ENCODE measurements at regions not wholly inside any gene's neighbourhood (a gene's known extent, or its start where the extent isn't known, plus 50 kb on each side); places are given as distances from the start of the nearest gene placed in this dataset.

DNA sequence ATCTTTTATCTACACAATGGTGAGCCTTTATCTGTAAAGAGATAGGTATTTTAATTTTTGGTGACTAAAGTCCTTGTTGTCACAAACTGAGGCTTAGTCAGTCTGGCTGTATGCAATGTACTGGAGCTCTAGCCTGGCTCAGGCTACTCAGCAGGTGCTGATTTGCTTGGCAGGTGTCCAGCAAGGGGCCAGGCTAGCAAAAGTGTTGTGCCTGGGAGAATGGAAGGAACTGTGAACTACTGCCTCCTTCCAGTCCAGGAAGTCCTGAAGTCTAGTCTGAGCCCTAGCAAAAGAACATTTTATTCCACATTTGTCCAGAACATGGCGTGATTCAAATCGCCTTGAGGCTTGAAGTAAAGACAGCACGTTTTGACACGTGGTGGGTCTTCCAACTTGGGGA, 260.5 kb downstream of the CCDC85A start:
- DNase-seq, result peak in 1 of 51 donors; percentile 0

DNA sequence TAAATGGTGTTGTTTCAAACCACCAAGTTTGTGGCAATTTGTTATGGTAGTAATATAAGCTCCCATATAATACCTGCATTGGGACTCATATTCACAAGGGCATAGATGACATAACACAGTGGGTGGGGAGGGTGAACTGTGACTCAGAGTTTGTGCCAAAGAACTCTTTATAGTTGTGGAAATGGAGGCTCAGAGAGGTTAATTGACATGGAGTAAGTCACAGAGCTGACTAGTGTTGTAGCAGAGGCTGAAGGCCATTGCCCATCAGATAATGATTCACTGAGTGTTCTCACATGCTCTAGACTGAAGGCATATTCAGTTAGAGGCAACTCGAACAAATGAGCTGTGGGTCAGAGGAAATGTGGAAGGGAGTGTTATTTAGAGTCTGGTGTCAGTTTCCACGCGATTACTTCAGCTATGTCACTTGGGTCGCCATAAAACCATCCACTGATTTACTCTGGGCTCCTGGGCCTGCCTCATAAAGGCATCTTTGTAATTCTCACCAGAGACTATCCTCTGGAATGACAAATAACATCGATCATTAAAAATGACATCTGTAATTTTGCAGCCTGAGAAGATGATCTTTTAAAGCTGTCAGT, 264.7 kb downstream of the CCDC85A start:
- no peak for DNase-seq

DNA sequence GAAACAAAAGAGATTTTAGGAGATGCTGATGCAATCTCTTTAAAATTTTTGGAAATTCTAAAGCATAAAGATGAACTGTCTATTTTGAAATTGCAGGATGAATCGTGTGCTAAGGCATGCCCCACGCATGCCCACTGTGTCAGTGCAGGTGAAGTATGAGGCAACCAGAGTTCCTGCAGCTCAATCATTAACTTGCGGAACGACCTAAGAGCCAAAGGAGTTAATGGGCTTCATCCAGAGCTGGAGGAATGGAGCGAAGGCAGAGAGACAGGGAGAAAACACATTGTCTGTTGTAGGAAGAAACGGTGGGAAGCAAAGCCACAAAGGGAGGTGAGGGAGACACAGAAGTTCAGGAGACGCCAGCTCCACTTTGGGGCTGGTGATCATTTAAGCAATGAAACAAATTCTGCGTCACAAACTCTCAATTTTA, 265.2 kb downstream of the CCDC85A start:
- no peak for DNase-seq

DNA sequence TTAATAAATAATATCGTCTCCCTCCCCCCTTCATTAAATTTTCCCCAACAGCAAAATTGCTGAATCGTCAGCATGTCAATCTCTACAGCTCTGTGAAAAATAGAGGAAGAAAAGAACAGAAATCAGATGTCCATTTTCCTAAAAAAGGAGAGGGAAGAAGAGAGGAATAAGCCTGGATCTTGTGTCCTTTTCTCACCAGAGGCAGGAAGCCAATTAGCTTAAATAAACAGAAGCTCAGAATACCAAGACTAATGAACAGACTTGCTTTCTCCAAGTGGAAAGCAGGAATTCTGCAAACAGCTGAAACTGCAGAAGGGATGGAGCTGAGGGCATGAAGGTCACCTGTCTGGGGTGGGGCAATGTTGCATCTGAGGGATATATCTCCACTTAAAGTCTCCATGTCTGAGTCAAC, 265.7 kb downstream of the CCDC85A start:
- no peak for DNase-seq

DNA sequence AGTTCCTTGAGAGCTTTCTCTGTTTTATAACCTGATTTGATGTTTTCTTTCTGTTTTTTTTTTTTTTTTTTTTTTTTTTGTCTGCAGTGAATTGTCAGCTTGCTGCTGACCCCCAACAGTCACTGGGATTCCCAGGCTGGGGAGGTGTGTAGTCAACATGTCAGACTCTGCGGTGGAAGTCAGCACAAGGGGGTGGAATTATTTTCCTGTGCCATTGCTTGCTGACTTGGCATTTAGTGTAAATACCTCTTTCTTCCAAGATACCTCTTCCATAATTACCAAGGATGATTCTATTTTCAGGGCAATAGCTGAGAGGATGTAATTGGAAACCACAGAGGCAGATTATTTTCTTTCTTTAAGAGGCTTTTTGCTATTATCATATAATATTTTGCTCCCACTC, 266.3 kb downstream of the CCDC85A start:
- no peak for DNase-seq

DNA sequence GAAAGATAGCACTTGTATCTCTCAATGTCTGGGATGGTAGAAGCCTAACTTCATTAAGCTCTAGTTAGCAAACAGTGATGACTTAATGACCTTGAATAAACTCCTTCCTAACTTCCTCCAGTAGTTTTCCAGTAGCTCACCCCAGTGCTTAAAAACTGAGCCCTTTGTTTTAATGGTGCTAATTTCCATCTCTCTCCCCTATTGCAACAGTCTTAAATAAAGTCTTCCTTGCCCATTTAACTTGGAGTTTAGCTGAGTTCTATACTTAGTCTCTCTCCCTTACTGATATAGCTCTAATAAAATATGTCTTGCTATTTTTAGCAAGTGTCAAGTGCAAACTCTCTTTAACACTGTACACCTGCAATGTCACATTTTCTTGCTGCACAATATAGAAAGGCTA, 267.0 kb downstream of the CCDC85A start:
- DNase-seq, result no peak

DNA sequence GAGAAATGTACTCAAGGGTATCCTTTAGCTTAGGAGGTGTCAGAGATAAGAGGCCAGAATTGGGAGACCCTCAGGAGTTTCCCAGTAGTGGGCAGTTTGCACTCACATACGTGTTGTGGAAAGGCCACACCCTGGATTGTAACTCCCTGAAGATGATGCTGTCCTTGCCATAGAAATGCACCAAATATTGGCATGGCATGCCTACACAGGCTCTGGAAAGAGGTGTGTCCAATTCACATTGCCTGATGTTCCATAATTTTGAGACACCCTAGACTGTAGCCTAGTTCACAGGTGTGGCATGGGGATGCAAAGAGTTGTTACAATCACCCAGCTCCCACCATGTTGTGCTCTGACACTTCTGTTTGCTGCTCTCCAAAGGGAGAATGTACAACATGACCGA, 271.9 kb downstream of the CCDC85A start:
- DNase-seq, result no peak

DNA sequence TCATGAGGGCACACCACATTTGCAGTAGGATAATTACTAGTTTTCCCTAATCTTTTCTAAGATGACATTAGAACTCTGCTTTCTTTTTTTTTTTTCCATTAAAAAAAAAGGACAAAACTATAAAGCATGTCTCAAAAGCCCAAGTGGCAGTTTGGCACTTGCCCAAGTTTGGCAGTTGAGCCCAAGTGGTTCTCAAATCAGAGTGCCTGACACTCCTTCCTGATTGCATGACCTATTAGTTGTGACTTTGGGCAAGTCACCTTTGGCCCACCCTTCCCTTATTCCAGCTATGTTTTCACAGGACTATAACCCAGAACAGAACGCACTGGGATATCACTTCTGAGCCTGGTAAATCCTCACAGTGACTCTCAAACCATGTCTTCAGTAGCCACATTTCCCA, 273.0 kb downstream of the CCDC85A start:
- DNase-seq, result no peak

DNA sequence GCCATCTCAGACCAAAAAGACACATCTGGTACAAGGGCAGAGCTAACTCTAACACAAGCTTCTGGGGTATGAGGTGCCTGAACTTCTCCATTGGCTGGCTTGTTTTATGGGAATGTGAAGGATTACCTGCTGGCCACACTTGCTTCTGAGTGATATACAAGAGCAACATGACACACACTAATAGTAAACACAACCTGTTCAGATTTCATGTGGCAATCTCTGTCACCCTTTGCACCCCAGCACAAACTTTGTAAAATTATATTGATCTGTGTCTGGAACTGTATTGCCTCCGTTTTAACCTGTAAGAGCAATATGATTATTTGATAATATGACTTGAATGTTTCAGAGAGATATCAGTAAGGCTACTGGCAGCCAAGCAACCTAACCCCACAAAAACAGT, 276.7 kb downstream of the CCDC85A start:
- DNase-seq, result no peak

DNA sequence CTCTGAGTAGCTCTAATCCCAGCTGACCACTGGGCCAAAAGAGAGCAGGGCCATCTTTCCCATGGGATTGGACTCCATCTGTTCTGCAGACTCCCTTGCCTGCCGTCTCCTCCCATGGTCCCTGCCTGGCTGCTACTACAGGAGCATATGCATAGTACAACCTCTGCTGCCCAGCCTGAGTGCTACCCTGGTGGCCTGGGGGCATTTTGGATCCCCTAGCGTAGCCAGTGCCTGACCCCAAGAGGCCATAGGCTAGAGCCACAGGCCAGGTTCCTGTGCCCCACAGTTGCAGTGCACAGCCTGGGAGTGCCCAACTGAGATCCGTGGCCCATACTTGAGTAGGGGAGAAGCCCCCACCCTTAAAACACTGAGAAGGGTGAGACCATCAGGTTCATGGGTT, 280.3 kb downstream of the CCDC85A start:
- DNase-seq, result no peak

DNA sequence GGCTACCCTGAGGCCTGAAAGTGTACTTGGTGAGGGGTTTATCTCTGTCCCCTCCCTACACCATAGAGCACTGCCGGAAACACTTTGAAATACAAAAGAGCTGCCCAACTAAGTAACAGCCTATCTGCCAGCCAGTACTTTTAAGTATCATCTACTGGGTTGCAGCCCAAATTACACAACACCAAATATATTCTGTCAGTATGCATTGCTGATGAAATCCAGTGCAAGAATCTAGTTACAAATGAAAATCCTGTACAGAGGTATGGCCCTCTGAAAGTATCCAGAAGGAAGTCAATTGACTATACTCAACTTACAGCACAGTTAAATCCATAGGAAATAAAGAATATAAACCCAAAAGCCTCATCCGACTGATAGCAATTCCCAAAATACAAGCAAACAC, 280.8 kb downstream of the CCDC85A start:
- no peak for DNase-seq

DNA sequence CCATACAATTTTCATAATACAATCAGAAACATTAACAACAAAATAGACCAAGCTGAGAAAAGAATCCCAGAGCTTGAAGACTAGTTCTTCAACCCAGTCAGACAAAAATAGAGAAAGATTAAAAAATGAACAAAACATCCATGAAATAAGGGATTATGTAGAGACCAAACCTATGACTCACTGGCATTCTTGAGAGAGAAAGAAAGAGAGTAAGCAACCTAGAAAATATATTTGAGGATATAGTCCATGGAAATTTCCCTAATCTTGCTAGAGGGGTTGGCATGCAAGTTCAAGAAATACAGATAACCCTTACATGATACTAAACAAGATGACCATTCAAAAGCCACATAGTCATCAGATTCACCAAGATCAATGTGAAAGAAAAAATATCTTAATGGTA, 281.7 kb downstream of the CCDC85A start:
- no peak for DNase-seq

DNA sequence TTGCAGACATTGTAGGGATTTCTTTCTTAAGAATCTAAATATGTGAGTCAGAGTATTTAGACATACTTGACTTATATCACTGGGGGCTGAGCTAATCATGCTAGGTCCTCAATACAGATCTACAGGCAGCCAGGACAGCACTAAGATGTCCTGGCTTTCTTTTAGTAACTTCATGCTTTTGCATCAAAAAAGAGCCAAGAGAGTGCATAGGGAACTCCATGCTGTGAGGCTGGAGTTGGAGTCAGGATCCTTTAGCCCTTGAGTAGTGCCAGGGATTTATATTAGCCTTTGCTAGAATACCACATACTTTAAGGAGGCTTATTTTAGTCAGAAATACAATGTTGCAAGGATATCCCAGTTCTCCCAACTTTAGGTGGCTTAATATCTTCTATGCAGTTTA, 289.7 kb downstream of the CCDC85A start:
- no peak for DNase-seq

DNA sequence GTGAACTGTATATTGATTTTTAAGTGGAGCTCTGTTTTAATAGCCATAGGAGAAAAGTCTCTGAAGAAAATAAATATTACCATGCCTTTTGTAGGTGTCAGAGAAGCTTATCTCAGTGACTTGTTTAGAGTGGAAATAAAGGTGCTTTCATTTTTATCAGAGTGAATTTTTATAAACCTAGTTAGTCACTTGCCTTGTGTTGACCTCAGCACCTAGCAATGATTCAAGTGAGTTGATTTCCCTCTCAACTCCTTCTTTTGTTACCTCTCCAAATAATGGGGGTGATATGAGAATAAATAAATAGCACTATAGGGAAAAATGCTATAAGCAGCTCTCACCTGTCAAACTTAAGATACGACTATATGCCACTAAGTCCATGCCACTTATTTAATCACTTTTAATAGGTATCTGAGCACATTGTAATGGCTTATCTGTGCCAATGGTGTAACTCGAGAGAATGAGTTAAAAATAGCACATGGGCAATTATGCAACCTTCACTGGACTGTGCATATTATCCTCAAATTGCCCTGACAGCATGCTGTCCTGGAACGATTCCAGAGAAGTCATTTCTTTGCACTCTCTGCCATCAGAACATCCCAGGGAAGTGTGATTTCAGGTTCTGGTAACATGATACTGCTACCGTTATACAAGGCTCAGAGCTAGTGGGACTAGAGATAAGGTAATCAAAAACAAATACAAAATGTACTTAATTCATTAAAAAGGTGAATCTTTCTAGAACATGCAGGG, 290.8 kb downstream of the CCDC85A start:
- no peak for DNase-seq

DNA sequence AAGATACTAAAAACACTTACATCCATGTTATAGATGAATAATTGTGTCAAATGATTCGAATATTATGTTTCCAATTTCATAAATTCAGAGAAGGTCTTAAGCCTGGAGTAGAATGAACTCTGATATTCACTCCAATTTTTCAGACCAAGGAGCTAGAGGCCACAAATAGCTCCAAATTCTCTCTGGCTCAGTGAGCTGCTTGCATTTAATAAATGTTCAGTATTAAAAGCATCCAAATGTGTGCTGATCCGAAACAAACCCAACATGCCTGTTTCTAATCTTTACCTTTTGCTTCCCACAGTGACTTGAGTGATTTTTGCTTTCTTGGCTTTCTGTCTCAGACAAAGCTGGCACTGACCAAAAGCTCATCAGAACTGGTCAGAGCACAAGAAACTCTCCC, 291.4 kb downstream of the CCDC85A start:
- no peak for DNase-seq

DNA sequence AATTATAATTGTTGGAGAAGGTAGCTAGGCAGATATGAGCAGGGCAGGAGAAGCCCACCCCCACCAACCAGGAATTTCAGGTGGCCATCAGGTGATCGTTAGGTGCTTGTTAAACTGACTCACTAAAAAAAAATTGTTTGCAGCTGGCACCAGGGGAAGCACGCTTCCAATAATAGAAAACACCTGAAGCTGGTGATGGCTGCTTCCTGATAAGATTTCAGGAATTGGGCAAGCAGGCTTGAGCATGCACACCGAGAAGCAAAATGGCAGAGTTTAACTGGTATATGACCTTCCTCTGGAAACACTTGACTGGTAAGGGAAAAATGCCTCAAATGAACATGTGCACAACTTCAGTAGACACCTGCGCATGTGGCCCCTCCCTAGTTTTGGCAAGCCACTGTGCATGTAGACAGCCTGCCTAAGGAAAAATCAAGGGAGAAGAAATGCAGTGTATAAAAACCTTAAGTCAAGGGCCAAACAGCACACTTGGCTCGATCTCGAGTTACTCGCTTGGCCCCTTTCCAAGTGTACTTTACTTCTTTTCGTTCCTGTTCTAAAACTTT, 292.8 kb downstream of the CCDC85A start:
- DNase-seq, result no peak

DNA sequence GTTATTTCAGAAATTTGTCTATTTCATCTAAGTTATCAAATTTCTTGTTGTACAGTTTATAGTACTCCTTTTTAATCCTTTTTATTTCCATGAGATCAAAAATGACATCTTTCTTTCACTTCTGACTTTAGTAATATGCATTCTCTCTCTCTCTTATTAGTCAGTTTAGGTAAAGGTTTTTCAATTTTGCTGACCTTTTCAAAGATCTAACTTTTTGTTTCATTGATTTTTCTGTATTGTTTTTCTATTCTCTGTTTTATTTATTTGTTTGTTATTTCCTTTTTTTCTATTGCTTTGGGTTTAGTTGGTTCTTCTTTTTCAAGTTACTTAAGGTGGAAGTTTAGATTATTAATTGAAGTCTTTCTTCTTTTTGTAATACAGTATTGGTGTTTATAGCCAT, 294.2 kb downstream of the CCDC85A start:
- DNase-seq, result no peak

DNA sequence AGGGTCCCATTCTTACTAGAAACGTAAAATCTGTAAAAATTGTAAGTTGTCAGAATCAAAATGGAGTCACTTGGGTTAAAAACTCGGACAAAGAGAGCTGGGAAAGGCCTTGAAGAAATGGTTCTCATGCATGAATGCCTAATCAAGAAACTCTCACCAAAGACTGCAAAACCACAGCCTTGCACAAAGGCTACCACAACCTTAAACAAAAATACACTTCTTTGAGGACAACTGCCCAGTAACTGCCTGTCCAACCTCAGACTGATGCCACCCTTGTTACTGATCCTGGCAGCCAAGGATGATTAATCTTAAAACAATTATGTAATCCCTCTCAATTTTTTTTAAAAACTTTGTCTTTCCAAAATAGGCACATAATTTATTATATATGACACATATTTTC, 299.3 kb downstream of the CCDC85A start:
- DNase-seq, result no peak

DNA sequence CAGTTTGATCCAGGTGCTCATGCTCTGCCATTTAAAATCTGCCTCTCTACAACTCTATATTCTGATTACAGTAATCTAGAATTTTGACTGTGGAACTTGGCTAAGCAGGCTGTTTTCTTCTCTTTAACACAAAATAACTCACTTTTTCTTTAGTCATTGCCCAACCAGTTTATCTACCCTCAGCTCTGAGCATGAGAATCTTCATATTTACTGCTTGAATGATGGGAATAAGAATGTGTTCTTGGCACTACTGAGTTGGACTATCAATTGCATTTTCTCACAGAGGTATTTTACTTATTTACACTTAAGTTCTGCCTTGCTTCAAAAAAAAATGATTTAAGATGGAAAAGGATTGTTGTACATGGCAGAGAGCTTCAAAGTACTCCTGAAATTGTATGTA, 301.1 kb downstream of the CCDC85A start:
- no peak for DNase-seq

DNA sequence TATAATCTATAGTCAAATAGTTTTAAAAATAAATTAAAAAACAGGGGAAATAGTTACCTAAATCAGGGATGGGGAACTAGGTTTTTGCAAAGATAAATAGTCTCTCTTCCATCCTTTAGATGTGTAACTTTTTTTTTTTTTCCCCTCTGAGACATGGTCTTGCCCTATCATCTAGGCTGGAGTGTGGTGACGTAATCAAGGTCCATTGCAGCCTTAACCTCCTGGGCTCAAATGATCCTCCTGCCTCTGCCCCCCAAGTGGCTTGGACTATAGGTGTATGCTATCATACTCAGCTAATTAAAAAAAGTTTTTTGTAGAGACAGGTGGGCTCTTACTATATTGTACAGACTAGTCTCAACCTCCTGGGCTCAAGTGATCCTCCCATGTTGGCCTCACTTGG, 316.5 kb downstream of the CCDC85A start:
- DNase-seq, result no peak

DNA sequence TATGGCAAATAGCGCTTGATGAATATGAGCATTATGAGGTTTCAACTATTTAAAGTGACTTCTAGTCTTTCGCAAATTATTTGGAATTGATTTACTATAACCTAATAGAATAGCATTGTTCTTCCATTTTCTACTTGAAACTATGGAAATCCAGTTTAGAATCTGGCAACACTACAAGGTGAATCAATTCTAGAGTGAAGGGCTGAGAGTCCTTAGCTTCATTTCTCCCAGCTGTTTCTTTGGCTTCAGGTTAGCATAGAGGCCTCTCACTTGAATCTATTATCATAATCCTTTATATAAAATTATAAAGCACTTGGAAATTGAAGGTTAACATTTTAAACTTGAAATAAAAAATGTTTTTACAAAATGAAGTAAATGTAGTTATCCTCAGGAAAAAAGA, 318.8 kb downstream of the CCDC85A start:
- no peak for DNase-seq

DNA sequence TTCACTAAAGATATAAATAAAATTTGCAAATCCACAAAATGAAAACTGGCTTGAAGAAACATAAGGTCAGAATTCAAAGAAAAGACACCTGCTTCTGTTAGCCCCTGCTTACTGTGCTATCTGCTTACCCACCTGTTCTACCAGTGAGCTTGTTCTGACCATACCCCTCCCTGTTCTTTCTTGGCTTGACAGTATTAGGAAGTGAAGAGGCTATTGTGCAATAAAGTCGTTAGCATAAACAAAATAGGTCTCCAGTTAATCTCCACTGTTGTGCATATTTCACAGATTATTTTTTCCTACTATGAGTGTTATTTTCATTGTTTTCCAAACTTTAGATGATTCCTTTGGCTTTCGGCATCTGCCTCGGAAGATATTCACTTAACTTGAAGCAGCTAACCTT, 322.1 kb downstream of the CCDC85A start:
- no peak for DNase-seq

DNA sequence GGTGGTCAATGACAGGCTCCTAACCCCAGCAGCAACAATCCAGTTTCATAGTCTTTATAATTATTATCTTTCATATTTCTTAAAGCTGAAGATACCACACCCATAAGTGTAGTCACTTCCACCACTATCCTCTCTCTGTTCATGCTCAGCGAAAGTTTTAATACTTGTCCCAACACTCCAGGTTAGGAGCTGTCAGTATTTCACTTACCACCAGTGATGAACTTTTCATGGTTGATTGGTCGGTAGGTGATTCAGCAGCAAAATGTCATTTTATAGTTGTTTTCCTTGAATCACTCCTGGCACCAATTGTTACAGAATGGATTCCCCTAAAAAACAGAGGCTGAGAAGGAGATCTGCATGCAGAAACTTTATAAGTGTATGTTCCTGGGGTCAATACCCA, 324.9 kb downstream of the CCDC85A start:
- DNase-seq, result no peak

Measured in hypothalamus (tissue), 51 donors.